Gastrocnemius medialis (tissue), 4 donors: ENCODE measurements at regions not wholly inside any gene's neighbourhood (a gene's known extent, or its start where the extent isn't known, plus 50 kb on each side); places are given as distances from the start of the nearest gene placed in this dataset.

Experiments
- ATAC-seq, 2 donors: fragments of 150-250 bp; one replicate each; pipeline ENCODE4 v1.9.1; 2016
- DNase-seq, 2 donors: peaks; one replicate each; pipeline ENCODE4 v3.0.0-alpha.2; 2019
- H3K27ac ChIP-seq, 4 donors: fragments of 200-600 bp; sonication (generic); 1 replicate in 1 of 4; 2 replicates in 3 of 4; pipeline ENCODE4 v1.5.1; 2016 to 2018; ENCODE audit warnings: mild to moderate bottlenecking in 2 of 4, moderate library complexity in 1 of 4
- H3K27me3 ChIP-seq, 3 donors: fragments of 200-600 bp; sonication (generic) in 2 of 3; 1 replicate in 1 of 3; 2 replicates in 2 of 3; pipeline versions ENCODE4 v1.5.1 to v1.6.0; 2016 to 2019; ENCODE audit warnings: mild to moderate bottlenecking in 1 of 3, moderate library complexity in 1 of 3
- H3K36me3 ChIP-seq, 2 donors: fragments of 200-600 bp; sonication (generic) in 1 of 2; one replicate each; pipeline ENCODE4 v1.5.1; 2017 to 2018
- H3K4me1 ChIP-seq, 2 donors: fragments of 200-600 bp; sonication (generic) in 1 of 2; one replicate each; pipeline ENCODE4 v1.5.1; 2016 to 2017; ENCODE audit warnings: mild to moderate bottlenecking in 2 of 2
- H3K4me3 ChIP-seq, 4 donors: fragments of 200-600 bp; sonication (generic) in 3 of 4; 1 replicate in 1 of 4; 2 replicates in 3 of 4; pipeline ENCODE4 v1.5.1; 2016 to 2019; ENCODE audit warnings: mild to moderate bottlenecking in 2 of 4
- H3K9me3 ChIP-seq, 3 donors: fragments of 200-600 bp; sonication (generic) in 2 of 3; 1 replicate in 1 of 3; 2 replicates in 2 of 3; pipeline ENCODE4 v1.5.1; 2016 to 2019
- CTCF ChIP-seq, 5 experiments: fragments of 450-650 bp in 3 of 5; fragments of 200-600 bp in 2 of 5; sonication (generic) in 2 of 5; IDR thresholded peaks in 4 of 5; conservative IDR thresholded peaks in 1 of 5; 1 replicate in 4 of 5; 2 replicates in 1 of 5; pipeline ENCODE4 v1.5.1; 2016 to 2019; ENCODE audit warnings: antibody characterized with exemption in 5 of 5, mild to moderate bottlenecking in 3 of 5, moderate library complexity in 3 of 5
- POLR2A ChIP-seq, 2 donors: fragments of 450-650 bp; IDR thresholded peaks; one replicate each; pipeline ENCODE4 v1.6.1; 2017; ENCODE audit warnings: antibody characterized with exemption in 2 of 2, mild to moderate bottlenecking in 2 of 2, moderate library complexity in 2 of 2
- in situ Hi-C, 4 donors: fragments of 200-750 bp; cut with MboI; loops; one replicate each; pipeline versions ENCODE4 v1.15.0 to v1.8.0; 2017; ENCODE audit warnings: low sequenced_read_pairs in 4 of 4
- intact Hi-C: fragments of 100-400 bp; cut with DNase I; formaldehyde crosslinking; loops from one replicate; pipeline ENCODE4 v1.15.1; 2023; ENCODE audit warnings: low total_unique reads

- intact Hi-C loops, result no loop called here
- TF ChIP-seq CTCF (IDR thresholded peaks at IDR 0.05 in 4 of 5, conservative IDR thresholded peaks at IDR 0.05 in 1 of 5), result no peak
- TF ChIP-seq POLR2A (IDR thresholded peaks at IDR 0.05), result no peak
- ATAC-seq (no peak), DNase-seq (no peak)
- Histone ChIP-seq H3K4me3 (no peak overlapping the region), H3K4me1 (no peaks in the 10 kb centered on the region), H3K9me3 (no peaks in the 10 kb centered on the region), H3K27me3 (no peaks in the 10 kb centered on the region), H3K36me3 (no peaks in the 10 kb centered on the region), H3K27ac (no peak overlapping the region)
- in situ Hi-C loops, result no loop called here
Observed at GRCh38 chr18:42437646-42438045, 482.6 kb downstream of the PIK3C3 start.

DNA sequence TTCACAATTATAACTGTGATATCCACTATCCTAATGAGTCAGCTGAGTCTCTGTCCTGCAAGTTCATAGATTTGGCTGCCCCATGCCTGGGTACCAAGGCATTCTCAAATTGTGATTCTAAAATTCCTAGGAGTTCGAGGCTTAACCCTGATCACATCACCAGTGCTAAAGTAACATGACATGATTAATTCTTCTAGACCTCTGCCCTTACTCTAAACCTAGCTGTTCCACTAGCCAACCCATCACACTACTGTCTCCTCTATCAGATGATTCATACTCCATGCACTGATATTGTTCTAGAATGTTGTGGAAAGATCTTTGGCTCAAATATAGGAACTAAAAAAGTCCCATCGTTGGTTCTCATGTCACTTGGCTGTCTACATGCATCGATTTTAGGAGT is 487.6 kb downstream of the PIK3C3 start:
- in situ Hi-C loops, result no loop called here
- TF ChIP-seq POLR2A (IDR thresholded peaks at IDR 0.05) (no peak), CTCF (IDR thresholded peaks at IDR 0.05 in 4 of 5, conservative IDR thresholded peaks at IDR 0.05 in 1 of 5) (no peak)
- H3K4me1 ChIP-seq, result no peaks in the 10 kb centered on the region
- H3K36me3 ChIP-seq, result no peaks in the 10 kb centered on the region
- no peak overlapping the region for H3K27ac ChIP-seq
- ATAC-seq, result no peak
- no peaks in the 10 kb centered on the region for H3K9me3 ChIP-seq
- no peaks in the 10 kb centered on the region for H3K27me3 ChIP-seq
- no peak overlapping the region for H3K4me3 ChIP-seq
- no peak for DNase-seq
- intact Hi-C loops, result no loop called here

- no peaks in the 10 kb centered on the region for H3K9me3 ChIP-seq
- no peak overlapping the region for H3K27ac ChIP-seq
- H3K27me3 ChIP-seq, result no peaks in the 10 kb centered on the region
- no peak for ATAC-seq
- no peaks in the 10 kb centered on the region for H3K36me3 ChIP-seq
- intact Hi-C loops, result no loop called here
- TF ChIP-seq POLR2A (IDR thresholded peaks at IDR 0.05), result no peak
- TF ChIP-seq CTCF (IDR thresholded peaks at IDR 0.05 in 4 of 5, conservative IDR thresholded peaks at IDR 0.05 in 1 of 5), result no peak
- DNase-seq, result no peak
- no peaks in the 10 kb centered on the region for H3K4me1 ChIP-seq
- in situ Hi-C loops, result no loop called here
- H3K4me3 ChIP-seq, result no peak overlapping the region
Observed at GRCh38 chr18:42444349-42444748, 489.3 kb downstream of the PIK3C3 start.

- no peaks in the 10 kb centered on the region for H3K27me3 ChIP-seq
- in situ Hi-C loops (no loop called here), intact Hi-C loops (no loop called here)
- H3K9me3 ChIP-seq, result no peaks in the 10 kb centered on the region
- H3K4me3 ChIP-seq, result no peak overlapping the region
- no peak for ATAC-seq
- no peak for DNase-seq
- no peaks in the 10 kb centered on the region for H3K36me3 ChIP-seq
- TF ChIP-seq POLR2A (IDR thresholded peaks at IDR 0.05) (no peak), CTCF (IDR thresholded peaks at IDR 0.05 in 4 of 5, conservative IDR thresholded peaks at IDR 0.05 in 1 of 5) (no peak)
- H3K4me1 ChIP-seq, result no peaks in the 10 kb centered on the region
- H3K27ac ChIP-seq, result no peak overlapping the region
Observed at GRCh38 chr18:42445359-42445758, 490.3 kb downstream of the PIK3C3 start.

- TF ChIP-seq CTCF (IDR thresholded peaks at IDR 0.05 in 4 of 5, conservative IDR thresholded peaks at IDR 0.05 in 1 of 5) (no peak), POLR2A (IDR thresholded peaks at IDR 0.05) (no peak)
- intact Hi-C loops, result no loop called here
Observed at GRCh38 chr18:42446195-42446594, 491.2 kb downstream of the PIK3C3 start.

More at GRCh38 chr18:42446195-42446594, 491.2 kb downstream of the PIK3C3 start:
- Histone ChIP-seq H3K9me3 (no peaks in the 10 kb centered on the region), H3K36me3 (no peaks in the 10 kb centered on the region), H3K4me1 (no peaks in the 10 kb centered on the region), H3K27me3 (no peaks in the 10 kb centered on the region), H3K4me3 (no peak overlapping the region), H3K27ac (no peak overlapping the region)
- ATAC-seq, result no peak
- in situ Hi-C loops, result no loop called here
- DNase-seq, result no peak
